ENCODE measurements at regions not wholly inside any gene's neighbourhood (a gene's known extent, or its start where the extent isn't known, plus 50 kb on each side); places are given as distances from the start of the nearest gene placed in this dataset.
"Not testable (repeated sequence)": the region's sequence is repeated elsewhere in the genome, so short reads cannot be mapped to it uniquely, and the experiment has no call there.

GRCh38 chr1:230566532-230567220 is 75.6 kb upstream of the COG2 start:
- H2AFZ ChIP-seq (replicated peaks; ENCODE audit: low read length, poor library complexity); intact Hi-C loops (cut with micrococcal nuclease); CTCF ChIA-PET; H2BK120ac ChIP-seq (ENCODE audit: low read depth, low read length); H3K4ac ChIP-seq (ENCODE audit: low read depth, low read length); H2AK5ac ChIP-seq (ENCODE audit: low read depth, low read length); ATAC-seq (ENCODE audit: low read depth); H3K4me2 ChIP-seq (ENCODE audit: low read depth, low read length); H3K27ac ChIP-seq (ENCODE audit: insufficient read depth, low read length); H3K9ac ChIP-seq (ENCODE audit: low read depth, low read length); H2AK9ac ChIP-seq (replicated peaks; ENCODE audit: low read depth, low read length, poor library complexity); H4K91ac ChIP-seq (ENCODE audit: insufficient read depth, low read depth, low read length); dilution Hi-C loops (cut with HindIII; ENCODE audit: low sequenced_read_pairs, unreplicated experiment); H3K27me3 ChIP-seq (ENCODE audit: control insufficient read depth, insufficient read depth, low read length); in situ Hi-C loops (cut with MboI; ENCODE audit: low sequenced_read_pairs); H3K9me1 ChIP-seq (ENCODE audit: insufficient read depth, low read length); H3K4me1 ChIP-seq (ENCODE audit: control insufficient read depth, insufficient read depth, low read length); H4K20me1 ChIP-seq (ENCODE audit: insufficient read depth, low read length); H3K9me3 ChIP-seq (ENCODE audit: control insufficient read depth, insufficient read depth, low read length); H3K23ac ChIP-seq (ENCODE audit: low read depth, low read length); BruUV-seq (replicated peaks); POLR2A ChIA-PET (ENCODE audit: unreplicated experiment); H4K5ac ChIP-seq (ENCODE audit: low read depth, low read length); H3K14ac ChIP-seq (replicated peaks; ENCODE audit: low read depth, low read length); DNase-seq; H2BK5ac ChIP-seq (ENCODE audit: low read depth, low read length, poor library complexity, severe bottlenecking); H2BK15ac ChIP-seq (ENCODE audit: low read depth, low read length); H3K4me3 ChIP-seq (ENCODE audit: insufficient read depth, low read depth, low read length); H3K56ac ChIP-seq (ENCODE audit: extremely low read depth, insufficient read depth, low read length); H3K36me3 ChIP-seq (ENCODE audit: control insufficient read depth, insufficient read depth, low read length); H4K8ac ChIP-seq (ENCODE audit: low read depth in 2 of 2, low read length in 2 of 2); H3K18ac ChIP-seq (ENCODE audit: low read depth, low read length); H2BK20ac ChIP-seq (ENCODE audit: low read depth, low read length); H3K79me1 ChIP-seq (ENCODE audit: low read depth in 1 of 2, low read length in 2 of 2): not testable (repeated sequence)
- WGBS, 2 experiments (ENCODE audit: extremely low coverage in 2 of 2, insufficient read length in 1 of 2), result no CpG with 5 or more reads among the region's 3 CpGs
